CD4-positive, alpha-beta T cell treated with Interleukin-2 at 100 ng/mL for 4 hours (primary cell): ENCODE measurements at regions not wholly inside any gene's neighbourhood (a gene's known extent, or its start where the extent isn't known, plus 50 kb on each side); places are given as distances from the start of the nearest gene placed in this dataset.
"Not testable (repeated sequence)": the region's sequence is repeated elsewhere in the genome, so short reads cannot be mapped to it uniquely, and the experiment has no call there.

Experiments
- DNase-seq: peaks from one replicate; pipeline ENCODE4 v3.0.0-alpha.2; 2020; ENCODE audit warnings: low spot score

- no peak for DNase-seq
These were observed 191.5 kb upstream of the NR2F2 start for GRCh38 chr15:96138985-96139384.

GRCh38 chr15:96142498-96142897 lies 188.0 kb upstream of the NR2F2 start:
- no peak for DNase-seq

- DNase-seq: no peak
These were observed 185.8 kb upstream of the NR2F2 start for GRCh38 chr15:96144734-96145133.

- DNase-seq: no peak
These were observed 183.8 kb upstream of the NR2F2 start for GRCh38 chr15:96146726-96147125.

- no peak for DNase-seq
These were observed 183.2 kb upstream of the NR2F2 start for GRCh38 chr15:96147267-96147666.

- no peak for DNase-seq
These were observed 180.2 kb upstream of the NR2F2 start for GRCh38 chr15:96150254-96150653.

GRCh38 chr15:96151749-96152148 lies 178.8 kb upstream of the NR2F2 start:
- not testable (repeated sequence) for DNase-seq

GRCh38 chr15:96153929-96154328 lies 176.6 kb upstream of the NR2F2 start:
- DNase-seq: no peak

GRCh38 chr15:96158938-96159337 lies 171.6 kb upstream of the NR2F2 start:
- DNase-seq: no peak

- no peak for DNase-seq
These were observed 170.2 kb upstream of the NR2F2 start for GRCh38 chr15:96160269-96160668.

- DNase-seq: no peak
These were observed 169.7 kb upstream of the NR2F2 start for GRCh38 chr15:96160800-96161199.

- DNase-seq: no peak
These were observed 168.2 kb upstream of the NR2F2 start for GRCh38 chr15:96162322-96162721.

- no peak for DNase-seq
These were observed 165.4 kb upstream of the NR2F2 start for GRCh38 chr15:96165081-96165480.

- no peak for DNase-seq
These were observed 164.7 kb upstream of the NR2F2 start for GRCh38 chr15:96165775-96166174.

GRCh38 chr15:96166223-96167200 lies 164.0 kb upstream of the NR2F2 start:
- DNase-seq: no peak

GRCh38 chr15:96170616-96170978 lies 159.9 kb upstream of the NR2F2 start:
- not testable (repeated sequence) for DNase-seq

- DNase-seq: no peak
These were observed 159.3 kb upstream of the NR2F2 start for GRCh38 chr15:96170979-96171739.

GRCh38 chr15:96171853-96172296 lies 158.6 kb upstream of the NR2F2 start:
- no peak for DNase-seq

- DNase-seq: no peak
These were observed 158.1 kb upstream of the NR2F2 start for GRCh38 chr15:96172417-96172816.

- no peak for DNase-seq
These were observed 153.7 kb upstream of the NR2F2 start for GRCh38 chr15:96176831-96177230.

GRCh38 chr15:96177279-96177678 lies 153.2 kb upstream of the NR2F2 start:
- no peak for DNase-seq

GRCh38 chr15:96180087-96180748 lies 150.3 kb upstream of the NR2F2 start:
- no peak for DNase-seq

GRCh38 chr15:96181217-96181616 lies 149.3 kb upstream of the NR2F2 start:
- no peak for DNase-seq
